BLaER1 treated with 17β-estradiol and CSF1 and Interleukin-3, amounts not matched to agents 10 nM and 100 nM (cell line): ENCODE measurements at regions not wholly inside any gene's neighbourhood (a gene's known extent, or its start where the extent isn't known, plus 50 kb on each side); places are given as distances from the start of the nearest gene placed in this dataset.
"Not testable (repeated sequence)": the region's sequence is repeated elsewhere in the genome, so short reads cannot be mapped to it uniquely, and the experiment has no call there.

Experiments used
- H3K27ac ChIP-seq, 11 experiments: shearing (Covaris generic); formaldehyde crosslinking; 2 replicates each; pipeline ENCODE4 v1.8.1; 2022
- H3K27me3 ChIP-seq, 11 experiments: shearing (Covaris generic); formaldehyde crosslinking; 2 replicates each; pipeline ENCODE4 v1.8.1; 2022
- H3K36me3 ChIP-seq, 11 experiments: shearing (Covaris generic); formaldehyde crosslinking; 2 replicates each; pipeline ENCODE4 v1.8.1; 2022
- H3K4me1 ChIP-seq, 10 experiments: shearing (Covaris generic); formaldehyde crosslinking; 2 replicates each; pipeline ENCODE4 v1.8.1; 2022
- H3K4me2 ChIP-seq, 11 experiments: shearing (Covaris generic); formaldehyde crosslinking; 2 replicates each; pipeline ENCODE4 v1.8.1; 2022
- H3K4me3 ChIP-seq, 10 experiments: shearing (Covaris generic); formaldehyde crosslinking; 2 replicates each; pipeline ENCODE4 v1.8.1; 2022
- H3K9ac ChIP-seq, 11 experiments: shearing (Covaris generic); formaldehyde crosslinking; 2 replicates each; pipeline ENCODE4 v1.8.1; 2022
- H3K9me3 ChIP-seq, 11 experiments: shearing (Covaris generic); formaldehyde crosslinking; replicated peaks in 1 of 11; 2 replicates each; pipeline ENCODE4 v1.8.1; 2022
- H4K20me1 ChIP-seq, 11 experiments: shearing (Covaris generic); formaldehyde crosslinking; 2 replicates each; pipeline ENCODE4 v1.8.1; 2022
- Cebpa-rat ChIP-seq, 11 experiments: shearing (Covaris generic); IDR thresholded peaks; 2 replicates each; pipeline ENCODE4 v1.8.1; 2022

GRCh38 chr21:27034796-27035195 lies 67.9 kb upstream of the ADAMTS5 start:
- Histone ChIP-seq H3K27me3 (no peaks in the 10 kb centered on the region), H3K4me3 (no peak overlapping the region), H4K20me1 (no peaks in the 10 kb centered on the region), H3K27ac (no peak overlapping the region), H3K36me3 (no peaks in the 10 kb centered on the region), H3K9ac (no peak overlapping the region), H3K4me1 (no peaks in the 10 kb centered on the region; a peak in 1 of 20 replicates), H3K4me2 (no peak overlapping the region), H3K9me3 (no peaks in the 10 kb centered on the region)
- no peak for TF ChIP-seq Cebpa-rat (IDR thresholded peaks at IDR 0.05)

- Histone ChIP-seq H3K4me1 (no peaks in the 10 kb centered on the region; a peak in 1 of 20 replicates), H3K27ac (no peak overlapping the region), H3K4me2 (no peak overlapping the region), H3K27me3 (no peaks in the 10 kb centered on the region), H3K9ac (no peak overlapping the region), H3K4me3 (no peak overlapping the region), H3K36me3 (no peaks in the 10 kb centered on the region), H4K20me1 (no peaks in the 10 kb centered on the region), H3K9me3 (no peaks in the 10 kb centered on the region)
- 0 out of 22 replicates have a peak, but pooled peaks of 1 of the 11 experiments have one; percentile 21 for TF ChIP-seq Cebpa-rat (IDR thresholded peaks at IDR 0.05)
Measured at GRCh38 chr21:27033471-27033870, 66.6 kb upstream of the ADAMTS5 start.

- H3K27ac ChIP-seq, result no peak overlapping the region
- H3K9me3 ChIP-seq, result no peaks in the 10 kb centered on the region
- no peaks in the 10 kb centered on the region for H4K20me1 ChIP-seq
- H3K4me1 ChIP-seq, result no peaks in the 10 kb centered on the region
- H3K4me2 ChIP-seq, result no peak overlapping the region
- no peak overlapping the region for H3K4me3 ChIP-seq
- no peaks in the 10 kb centered on the region for H3K27me3 ChIP-seq
- TF ChIP-seq Cebpa-rat (IDR thresholded peaks at IDR 0.05), result no peak
- no peak overlapping the region for H3K9ac ChIP-seq
- no peaks in the 10 kb centered on the region for H3K36me3 ChIP-seq
Measured at GRCh38 chr21:27026501-27026900, 59.6 kb upstream of the ADAMTS5 start.

- H3K36me3 ChIP-seq, H3K9ac ChIP-seq, H4K20me1 ChIP-seq, H3K9me3 ChIP-seq, H3K27me3 ChIP-seq, H3K4me3 ChIP-seq, H3K4me1 ChIP-seq, H3K4me2 ChIP-seq, H3K27ac ChIP-seq: not testable (repeated sequence)
Measured at GRCh38 chr21:27025708-27026107, 58.8 kb upstream of the ADAMTS5 start.

- no peaks in the 10 kb centered on the region for H3K9me3 ChIP-seq
- H4K20me1 ChIP-seq, result no peaks in the 10 kb centered on the region
- H3K9ac ChIP-seq, result no peak overlapping the region
- TF ChIP-seq Cebpa-rat (IDR thresholded peaks at IDR 0.05), result no peak
- H3K4me2 ChIP-seq, result no peak overlapping the region
- H3K36me3 ChIP-seq, result no peaks in the 10 kb centered on the region
- H3K4me3 ChIP-seq, result no peak overlapping the region
- H3K4me1 ChIP-seq, result no peaks in the 10 kb centered on the region
- H3K27ac ChIP-seq, result no peak overlapping the region
- H3K27me3 ChIP-seq, result no peaks in the 10 kb centered on the region
Measured at GRCh38 chr21:27024971-27025370, 58.1 kb upstream of the ADAMTS5 start.

- no peaks in the 10 kb centered on the region for H3K36me3 ChIP-seq
- TF ChIP-seq Cebpa-rat (IDR thresholded peaks at IDR 0.05), result no peak
- no peak overlapping the region for H3K9ac ChIP-seq
- no peak overlapping the region for H3K27ac ChIP-seq
- H3K4me3 ChIP-seq, result no peak overlapping the region
- no peaks in the 10 kb centered on the region for H4K20me1 ChIP-seq
- no peaks in the 10 kb centered on the region for H3K4me1 ChIP-seq
- H3K9me3 ChIP-seq, result no peaks in the 10 kb centered on the region
- H3K27me3 ChIP-seq, result no peaks in the 10 kb centered on the region
- H3K4me2 ChIP-seq, result no peak overlapping the region
Measured at GRCh38 chr21:27024301-27024700, 57.4 kb upstream of the ADAMTS5 start.

GRCh38 chr21:27023186-27023585 lies 56.3 kb upstream of the ADAMTS5 start:
- no peak overlapping the region for H3K27ac ChIP-seq
- no peaks in the 10 kb centered on the region for H3K9me3 ChIP-seq
- no peaks in the 10 kb centered on the region for H3K27me3 ChIP-seq
- no peak overlapping the region for H3K4me3 ChIP-seq
- no peak overlapping the region for H3K9ac ChIP-seq
- no peaks in the 10 kb centered on the region for H3K4me1 ChIP-seq
- no peak overlapping the region for H3K4me2 ChIP-seq
- TF ChIP-seq Cebpa-rat (IDR thresholded peaks at IDR 0.05), result no peak
- no peaks in the 10 kb centered on the region for H3K36me3 ChIP-seq
- no peaks in the 10 kb centered on the region for H4K20me1 ChIP-seq

GRCh38 chr21:27021801-27022200 lies 54.9 kb upstream of the ADAMTS5 start:
- H3K9ac ChIP-seq, result no peak overlapping the region
- H3K4me3 ChIP-seq, result no peak overlapping the region
- no peaks in the 10 kb centered on the region for H3K9me3 ChIP-seq
- H3K36me3 ChIP-seq, result no peaks in the 10 kb centered on the region
- H4K20me1 ChIP-seq, result no peaks in the 10 kb centered on the region
- H3K4me1 ChIP-seq, result 0 out of 20 replicates have a peak, but pooled peaks cover 0 to 7% (median 0%) of the 10 kb centered on the region in 10 experiments
- no peak for TF ChIP-seq Cebpa-rat (IDR thresholded peaks at IDR 0.05)
- H3K27ac ChIP-seq, result no peak overlapping the region
- no peaks in the 10 kb centered on the region for H3K27me3 ChIP-seq
- no peak overlapping the region for H3K4me2 ChIP-seq

- H3K36me3 ChIP-seq, result no peaks in the 10 kb centered on the region
- H4K20me1 ChIP-seq, result no peaks in the 10 kb centered on the region
- H3K27me3 ChIP-seq, result no peaks in the 10 kb centered on the region
- 0 out of 20 replicates have a peak, but pooled peaks cover 0 to 7% (median 0%) of the 10 kb centered on the region in 10 experiments for H3K4me1 ChIP-seq
- H3K4me3 ChIP-seq, result no peak overlapping the region
- no peaks in the 10 kb centered on the region for H3K9me3 ChIP-seq
- no peak overlapping the region for H3K4me2 ChIP-seq
- no peak overlapping the region for H3K9ac ChIP-seq
- no peak for TF ChIP-seq Cebpa-rat (IDR thresholded peaks at IDR 0.05)
- H3K27ac ChIP-seq, result no peak overlapping the region
Measured at GRCh38 chr21:27021046-27021445, 54.2 kb upstream of the ADAMTS5 start.

- Histone ChIP-seq H3K4me2 (no peak overlapping the region), H3K27ac (no peak overlapping the region), H3K9me3 (no peaks in the 10 kb centered on the region), H4K20me1 (no peaks in the 10 kb centered on the region), H3K9ac (no peak overlapping the region), H3K4me1 (0 out of 20 replicates have a peak, but pooled peaks cover 0 to 7% (median 0%) of the 10 kb centered on the region in 10 experiments), H3K27me3 (no peaks in the 10 kb centered on the region), H3K4me3 (no peak overlapping the region), H3K36me3 (no peaks in the 10 kb centered on the region)
- TF ChIP-seq Cebpa-rat (IDR thresholded peaks at IDR 0.05), result no peak
Measured at GRCh38 chr21:27017246-27017645, 50.4 kb upstream of the ADAMTS5 start.
